Tibial nerve (tissue), 4 donors: ENCODE measurements at regions not wholly inside any gene's neighbourhood (a gene's known extent, or its start where the extent isn't known, plus 50 kb on each side); places are given as distances from the start of the nearest gene placed in this dataset.

ENCODE experiments used
- DNase-seq, 2 donors: peaks; one replicate each; pipeline ENCODE4 v3.0.0-alpha.2; 2019; ENCODE audit warnings: low spot score in 2 of 2
- H3K27ac ChIP-seq, 4 donors: fragments of 200-600 bp; sonication (generic) in 3 of 4; one replicate each; pipeline ENCODE4 v1.5.1; 2017 to 2019; ENCODE audit warnings: mild to moderate bottlenecking in 1 of 4
- H3K27me3 ChIP-seq, 2 donors: fragments of 200-600 bp; sonication (generic) in 1 of 2; one replicate each; pipeline versions ENCODE4 v1.5.1 to v1.6.0; 2017 to 2019
- H3K36me3 ChIP-seq, 3 donors: fragments of 200-600 bp; sonication (generic); one replicate each; pipeline ENCODE4 v1.5.1; 2018 to 2019
- H3K4me1 ChIP-seq, 4 donors: fragments of 200-600 bp; sonication (generic) in 3 of 4; one replicate each; pipeline ENCODE4 v1.5.1; 2017 to 2019
- H3K4me3 ChIP-seq, 4 donors: fragments of 200-600 bp; sonication (generic) in 3 of 4; one replicate each; pipeline ENCODE4 v1.5.1; 2017 to 2019; ENCODE audit warnings: mild to moderate bottlenecking in 1 of 4, moderate library complexity in 1 of 4
- H3K9me3 ChIP-seq, 4 donors: fragments of 200-600 bp; sonication (generic) in 3 of 4; one replicate each; pipeline ENCODE4 v1.5.1; 2017 to 2019
- EP300 ChIP-seq, 2 donors: sonication (generic); formaldehyde crosslinking; IDR thresholded peaks; one replicate each; pipeline ENCODE4 v1.6.1; 2017; ENCODE audit warnings: antibody characterized with exemption in 2 of 2, mild to moderate bottlenecking in 1 of 2
- POLR2A ChIP-seq, 2 donors: fragments of 450-650 bp; IDR thresholded peaks; one replicate each; pipeline ENCODE4 v1.6.1; 2017; ENCODE audit warnings: antibody characterized with exemption in 2 of 2, mild to moderate bottlenecking in 2 of 2, moderate library complexity in 2 of 2
- WGBS, 2 donors: methylation state at CpG; one replicate each; pipeline ENCODE4 v1.1.5; 2018; 5-methylcytosine and 5-hydroxymethylcytosine counted together
- TF ChIP-seq, protein P1 (sequence below), 5 experiments: fragments of 200-600 bp in 3 of 5; fragments of 450-650 bp in 2 of 5; sonication (generic) in 3 of 5; IDR thresholded peaks; one replicate each; pipeline ENCODE4 v1.5.1; 2016 to 2019; ENCODE audit warnings: antibody characterized with exemption in 5 of 5, mild to moderate bottlenecking in 3 of 5, moderate library complexity in 2 of 5

DNA sequence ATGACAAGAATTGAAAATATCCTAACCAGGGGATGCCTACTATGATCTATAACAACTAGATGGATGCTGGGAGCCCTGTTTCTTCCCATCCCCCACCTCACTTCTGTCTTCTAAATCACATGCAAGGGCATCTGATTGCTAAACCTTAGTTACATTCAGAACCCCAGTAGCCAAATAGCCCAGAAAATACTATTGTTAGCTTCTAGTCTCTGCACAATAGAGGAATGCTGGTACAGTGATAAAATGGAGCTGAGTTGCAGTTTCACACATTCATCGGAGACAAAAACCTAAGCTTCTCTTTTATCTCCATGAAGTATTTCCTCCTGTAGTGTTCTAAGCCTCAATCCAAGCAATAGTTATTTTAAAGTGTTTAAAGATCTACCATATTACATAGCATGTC is 942.9 kb downstream of the RPS29 start:
- Histone ChIP-seq H3K9me3 (no peaks in the 10 kb centered on the region), H3K4me1 (no peaks in the 10 kb centered on the region), H3K4me3 (no peak overlapping the region), H3K36me3 (no peaks in the 10 kb centered on the region), H3K27ac (no peak overlapping the region), H3K27me3 (no peaks in the 10 kb centered on the region)
- TF ChIP-seq EP300 (IDR thresholded peaks at IDR 0.05), result no peak
- TF ChIP-seq POLR2A (IDR thresholded peaks at IDR 0.05), result no peak
- TF ChIP-seq, protein P1, sequence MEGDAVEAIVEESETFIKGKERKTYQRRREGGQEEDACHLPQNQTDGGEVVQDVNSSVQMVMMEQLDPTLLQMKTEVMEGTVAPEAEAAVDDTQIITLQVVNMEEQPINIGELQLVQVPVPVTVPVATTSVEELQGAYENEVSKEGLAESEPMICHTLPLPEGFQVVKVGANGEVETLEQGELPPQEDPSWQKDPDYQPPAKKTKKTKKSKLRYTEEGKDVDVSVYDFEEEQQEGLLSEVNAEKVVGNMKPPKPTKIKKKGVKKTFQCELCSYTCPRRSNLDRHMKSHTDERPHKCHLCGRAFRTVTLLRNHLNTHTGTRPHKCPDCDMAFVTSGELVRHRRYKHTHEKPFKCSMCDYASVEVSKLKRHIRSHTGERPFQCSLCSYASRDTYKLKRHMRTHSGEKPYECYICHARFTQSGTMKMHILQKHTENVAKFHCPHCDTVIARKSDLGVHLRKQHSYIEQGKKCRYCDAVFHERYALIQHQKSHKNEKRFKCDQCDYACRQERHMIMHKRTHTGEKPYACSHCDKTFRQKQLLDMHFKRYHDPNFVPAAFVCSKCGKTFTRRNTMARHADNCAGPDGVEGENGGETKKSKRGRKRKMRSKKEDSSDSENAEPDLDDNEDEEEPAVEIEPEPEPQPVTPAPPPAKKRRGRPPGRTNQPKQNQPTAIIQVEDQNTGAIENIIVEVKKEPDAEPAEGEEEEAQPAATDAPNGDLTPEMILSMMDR (IDR thresholded peaks at IDR 0.05), result no peak
- no peak for DNase-seq
- WGBS, 2 donors, result 88 to 94% methylated on average over 1 of the region's 1 CpG

DNA sequence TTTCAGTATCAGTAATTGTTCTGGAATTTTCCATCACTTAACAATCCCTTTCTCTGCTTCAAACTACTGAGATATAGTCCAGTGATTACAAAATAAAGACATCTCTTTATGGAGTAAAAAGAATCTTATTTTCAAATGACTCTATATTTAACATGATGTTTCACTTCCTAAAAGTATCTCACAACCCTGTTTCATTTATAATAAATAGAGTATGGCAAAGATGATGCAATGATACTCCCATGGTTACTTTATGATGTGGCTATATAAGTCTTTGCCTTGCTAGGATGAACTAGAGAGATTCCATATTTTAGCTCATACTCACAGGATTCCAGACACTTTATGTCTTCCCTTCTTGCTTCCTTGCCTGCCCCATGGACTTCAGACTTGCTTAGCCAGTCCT is 953.5 kb upstream of the MDGA2 start:
- no peaks in the 10 kb centered on the region for H3K36me3 ChIP-seq
- TF ChIP-seq EP300 (IDR thresholded peaks at IDR 0.05) (no peak), POLR2A (IDR thresholded peaks at IDR 0.05) (no peak)
- TF ChIP-seq, protein P1 (IDR thresholded peaks at IDR 0.05), result no peak
- H3K27ac ChIP-seq, result no peak overlapping the region
- H3K4me1 ChIP-seq, result no peaks in the 10 kb centered on the region
- no peak overlapping the region for H3K4me3 ChIP-seq
- no peaks in the 10 kb centered on the region for H3K27me3 ChIP-seq
- H3K9me3 ChIP-seq, result no peaks in the 10 kb centered on the region
- no peak for DNase-seq

DNA sequence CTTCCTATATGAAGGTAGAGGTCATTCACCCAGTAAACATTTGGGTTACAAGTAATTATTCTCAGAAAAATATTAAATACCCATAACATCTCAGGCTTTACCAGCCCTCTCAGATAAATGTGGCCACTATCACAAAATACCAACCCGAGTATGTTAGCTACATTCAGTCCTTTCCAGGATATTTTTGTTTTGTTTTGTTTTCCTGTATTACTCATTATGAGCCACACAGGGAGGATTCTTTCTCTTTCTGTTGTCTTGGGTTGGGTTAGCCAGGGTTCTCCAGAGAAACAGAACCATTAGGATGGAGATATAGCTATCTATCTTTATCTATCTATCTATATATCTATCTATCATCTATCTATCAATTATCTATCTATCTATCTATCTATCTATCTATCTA is 947.6 kb upstream of the MDGA2 start:
- Histone ChIP-seq H3K4me1 (no peaks in the 10 kb centered on the region), H3K27ac (no peak overlapping the region), H3K4me3 (no peak overlapping the region), H3K9me3 (no peaks in the 10 kb centered on the region), H3K36me3 (no peaks in the 10 kb centered on the region), H3K27me3 (no peaks in the 10 kb centered on the region)
- WGBS, 2 donors, result 56 to 59% methylated on average over 1 of the region's 1 CpG
- DNase-seq, result no peak
- TF ChIP-seq POLR2A (IDR thresholded peaks at IDR 0.05) (no peak), EP300 (IDR thresholded peaks at IDR 0.05) (no peak)
- TF ChIP-seq, protein P1 (IDR thresholded peaks at IDR 0.05), result no peak

GRCh38 chr14:48618057-48618456 is 942.7 kb upstream of the MDGA2 start:
- Histone ChIP-seq H3K27ac (no peak overlapping the region), H3K9me3 (peaks cover 0 to 3% (median 0%) of the 10 kb centered on the region in 4 donors), H3K27me3 (no peaks in the 10 kb centered on the region), H3K36me3 (no peaks in the 10 kb centered on the region), H3K4me3 (no peak overlapping the region), H3K4me1 (no peaks in the 10 kb centered on the region)
- DNase-seq, result no peak
- no peak for TF ChIP-seq POLR2A (IDR thresholded peaks at IDR 0.05)
- WGBS, 2 donors, result 17 to 28% methylated on average over 1 of the region's 1 CpG

DNA sequence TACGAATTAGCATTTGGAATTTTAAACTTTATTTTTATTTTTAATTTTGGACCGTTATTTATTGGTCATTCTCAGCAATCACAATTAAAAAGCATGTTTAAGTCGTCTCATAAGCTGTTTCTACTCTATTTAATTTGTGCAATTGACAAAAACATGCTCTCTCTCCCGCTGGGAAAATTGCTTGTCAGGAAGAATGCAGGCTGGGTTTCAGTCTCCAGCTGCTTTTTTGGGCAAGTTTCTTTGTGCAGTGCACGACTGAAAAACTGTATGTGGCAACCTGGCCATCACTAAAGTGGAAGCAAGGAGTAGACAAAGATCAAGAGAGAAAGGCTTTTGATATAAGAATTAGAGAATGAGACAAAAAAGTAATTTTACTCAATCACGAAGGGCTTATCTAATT is 941.5 kb upstream of the MDGA2 start:
- no peaks in the 10 kb centered on the region for H3K4me1 ChIP-seq
- peaks cover 0 to 3% (median 0%) of the 10 kb centered on the region in 4 donors for H3K9me3 ChIP-seq
- H3K27ac ChIP-seq, result no peak overlapping the region
- no peak for TF ChIP-seq EP300 (IDR thresholded peaks at IDR 0.05)
- TF ChIP-seq, protein P1 (IDR thresholded peaks at IDR 0.05), result no peak
- no peak for TF ChIP-seq POLR2A (IDR thresholded peaks at IDR 0.05)
- H3K36me3 ChIP-seq, result no peaks in the 10 kb centered on the region
- no peak for DNase-seq
- no peaks in the 10 kb centered on the region for H3K27me3 ChIP-seq
- WGBS, 2 donors, result 41 to 45% methylated on average over 6 of the region's 6 CpGs
- H3K4me3 ChIP-seq, result no peak overlapping the region

- WGBS, 2 donors, result 59 to 78% methylated on average over 1 of the region's 1 CpG
- Histone ChIP-seq H3K9me3 (peaks cover 0 to 3% (median 0%) of the 10 kb centered on the region in 4 donors), H3K4me1 (no peaks in the 10 kb centered on the region), H3K36me3 (no peaks in the 10 kb centered on the region), H3K27ac (no peak overlapping the region), H3K27me3 (no peaks in the 10 kb centered on the region), H3K4me3 (no peak overlapping the region)
- DNase-seq, result no peak
- no peak for TF ChIP-seq POLR2A (IDR thresholded peaks at IDR 0.05)
Measured at GRCh38 chr14:48615618-48616017, 940.2 kb upstream of the MDGA2 start.
